ENCODE measurements at regions not wholly inside any gene's neighbourhood (a gene's known extent, or its start where the extent isn't known, plus 50 kb on each side); places are given as distances from the start of the nearest gene placed in this dataset.

DNA sequence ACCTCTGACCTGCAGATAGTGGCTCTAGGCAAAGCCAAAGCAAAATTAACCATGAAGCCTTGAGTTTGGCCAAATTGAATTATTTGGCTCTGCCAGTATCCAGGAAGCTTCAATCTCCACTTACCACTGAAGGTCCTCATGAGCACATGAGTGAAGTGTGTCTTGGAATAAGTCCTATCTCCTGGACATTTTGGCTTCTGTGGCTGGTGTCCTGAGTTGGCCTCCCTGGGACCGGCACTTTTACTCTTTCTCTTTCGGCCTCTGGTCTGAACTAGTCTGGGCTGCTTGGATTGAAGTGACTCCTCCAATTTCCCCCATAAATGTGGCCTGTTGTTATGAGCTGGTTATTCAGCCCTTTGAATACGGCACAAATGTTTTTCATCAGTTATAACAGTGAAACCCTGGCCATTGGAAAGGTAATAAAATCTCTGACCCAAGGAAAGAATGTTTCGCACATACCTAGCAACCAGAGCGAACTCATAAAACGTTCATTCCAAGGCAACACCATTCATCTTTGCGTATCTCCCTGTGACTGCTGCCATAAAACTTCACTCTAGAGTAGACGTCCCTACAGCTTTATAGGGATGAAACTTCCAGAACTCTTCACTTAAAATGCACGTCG lies 216.4 kb downstream of the LPIN1 start:
- Histone ChIP-seq H3K4me3 (ENCODE audit: low read length) (no peak overlapping the region), H3K4me1 (ENCODE audit: insufficient read depth, low read length) (no peaks in the 10 kb centered on the region), H3K9ac (ENCODE audit: low read depth, low read length) (no peak overlapping the region), H3K9me3 (ENCODE audit: insufficient read depth, low read depth, low read length) (no peaks in the 10 kb centered on the region), H3K27me3 (ENCODE audit: insufficient read depth, low read length) (no peaks in the 10 kb centered on the region), H3K27ac (ENCODE audit: low read length) (no peak overlapping the region), H3K36me3 (ENCODE audit: insufficient read depth, low read depth, low read length) (no peaks in the 10 kb centered on the region)

- H3K9ac ChIP-seq (ENCODE audit: low read depth, low read length) = no peak overlapping the region
- H3K27me3 ChIP-seq (ENCODE audit: insufficient read depth, low read length) = no peaks in the 10 kb centered on the region
- no peak overlapping the region for H3K4me3 ChIP-seq (ENCODE audit: low read length)
- H3K27ac ChIP-seq (ENCODE audit: low read length) = no peak overlapping the region
- H3K9me3 ChIP-seq (ENCODE audit: insufficient read depth, low read depth, low read length) = no peaks in the 10 kb centered on the region
- H3K36me3 ChIP-seq (ENCODE audit: insufficient read depth, low read depth, low read length) = no peaks in the 10 kb centered on the region
- no peaks in the 10 kb centered on the region for H3K4me1 ChIP-seq (ENCODE audit: insufficient read depth, low read length)
Measured at GRCh38 chr2:11963966-11964365, 217.5 kb downstream of the LPIN1 start.

DNA sequence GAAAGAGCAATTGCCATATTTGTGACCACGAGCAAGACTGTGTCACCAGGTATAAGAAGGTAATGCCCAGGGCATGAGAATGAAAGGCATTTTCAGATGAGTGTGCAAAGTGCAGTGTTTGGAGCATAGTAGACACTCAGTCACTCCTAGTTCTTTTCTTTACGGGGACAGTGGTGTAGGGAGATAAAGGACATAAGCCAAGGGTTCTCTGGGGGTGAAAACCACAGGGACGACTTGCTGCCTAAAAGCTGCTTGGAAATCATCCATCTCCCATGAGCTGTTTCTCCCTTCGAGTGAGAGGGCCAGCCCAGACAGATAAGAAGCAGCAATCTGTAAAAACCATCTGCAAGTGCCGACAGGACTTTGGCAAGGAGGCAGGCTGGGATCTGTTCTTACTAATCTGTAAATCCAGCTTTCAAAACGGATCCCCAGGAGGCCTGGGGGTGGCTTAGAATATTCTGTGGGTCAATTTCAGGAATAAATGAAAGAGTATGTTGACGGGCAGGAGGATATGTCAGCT lies 221.6 kb downstream of the LPIN1 start:
- H3K4me1 ChIP-seq (ENCODE audit: insufficient read depth, low read length) = no peaks in the 10 kb centered on the region
- H3K27me3 ChIP-seq (ENCODE audit: insufficient read depth, low read length) = no peaks in the 10 kb centered on the region
- no peak overlapping the region for H3K4me3 ChIP-seq (ENCODE audit: low read length)
- no peak overlapping the region for H3K9ac ChIP-seq (ENCODE audit: low read depth, low read length)
- no peak overlapping the region for H3K27ac ChIP-seq (ENCODE audit: low read length)
- H3K36me3 ChIP-seq (ENCODE audit: insufficient read depth, low read depth, low read length) = no peaks in the 10 kb centered on the region
- no peaks in the 10 kb centered on the region for H3K9me3 ChIP-seq (ENCODE audit: insufficient read depth, low read depth, low read length)

DNA sequence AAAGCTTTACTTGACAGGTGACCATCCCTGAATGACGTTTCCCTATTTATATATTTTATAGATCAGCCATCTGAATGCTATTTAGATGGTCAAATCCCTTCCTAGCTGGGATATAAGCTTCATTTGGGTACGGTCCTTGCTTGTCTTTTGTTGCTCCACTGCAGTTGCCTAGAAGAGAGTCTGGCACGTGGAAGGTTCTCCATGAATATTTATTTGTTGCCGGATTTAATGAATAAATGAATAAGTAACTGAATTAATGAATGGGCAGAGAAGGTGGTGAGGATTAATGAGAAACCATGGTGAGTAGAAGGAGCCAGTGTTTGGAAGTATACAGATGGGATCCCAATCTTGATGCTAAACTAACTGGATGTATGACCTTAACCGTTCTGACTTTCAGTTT lies 222.1 kb downstream of the LPIN1 start:
- Histone ChIP-seq H3K27ac (ENCODE audit: low read length) (no peak overlapping the region), H3K4me3 (ENCODE audit: low read length) (no peak overlapping the region), H3K9me3 (ENCODE audit: insufficient read depth, low read depth, low read length) (no peaks in the 10 kb centered on the region; the same call in 1 of the 2 replicates), H3K4me1 (ENCODE audit: insufficient read depth, low read length) (no peaks in the 10 kb centered on the region), H3K36me3 (ENCODE audit: insufficient read depth, low read depth, low read length) (no peaks in the 10 kb centered on the region), H3K27me3 (ENCODE audit: insufficient read depth, low read length) (no peaks in the 10 kb centered on the region), H3K9ac (ENCODE audit: low read depth, low read length) (no peak overlapping the region)

- no peaks in the 10 kb centered on the region; the same call in 1 of the 2 replicates for H3K9me3 ChIP-seq (ENCODE audit: insufficient read depth, low read depth, low read length)
Measured at GRCh38 chr2:11969774-11970173, 223.3 kb downstream of the LPIN1 start.

DNA sequence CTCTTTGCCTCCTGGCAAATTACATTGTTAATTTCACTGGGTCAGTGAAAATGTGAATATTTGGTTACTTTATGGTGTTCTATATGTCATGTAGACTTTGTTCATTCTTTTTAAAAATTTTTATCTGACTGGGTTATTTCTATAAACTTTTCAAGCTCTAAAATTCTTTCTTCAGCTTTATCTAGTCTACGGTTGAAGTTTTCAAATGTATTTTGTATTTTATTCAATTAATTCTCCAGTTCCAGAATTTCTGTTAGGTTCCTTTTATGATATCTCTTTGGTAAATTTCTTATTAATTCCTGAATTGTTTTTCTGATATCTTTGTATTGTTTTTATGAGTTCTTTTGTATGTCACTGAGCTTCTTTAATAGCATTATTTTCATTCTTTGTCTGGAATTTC lies 228.1 kb downstream of the LPIN1 start:
- H3K9ac ChIP-seq (ENCODE audit: low read depth, low read length) = no peak overlapping the region
- H3K36me3 ChIP-seq (ENCODE audit: insufficient read depth, low read depth, low read length) = no peaks in the 10 kb centered on the region
- H3K27ac ChIP-seq (ENCODE audit: low read length) = no peak overlapping the region
- no peaks in the 10 kb centered on the region for H3K4me1 ChIP-seq (ENCODE audit: insufficient read depth, low read length)
- H3K27me3 ChIP-seq (ENCODE audit: insufficient read depth, low read length) = no peaks in the 10 kb centered on the region
- no peaks in the 10 kb centered on the region; the same call in 1 of the 2 replicates for H3K9me3 ChIP-seq (ENCODE audit: insufficient read depth, low read depth, low read length)
- H3K4me3 ChIP-seq (ENCODE audit: low read length) = no peak overlapping the region

More at GRCh38 chr2:11969774-11970173, 223.3 kb downstream of the LPIN1 start:
- Histone ChIP-seq H3K27me3 (ENCODE audit: insufficient read depth, low read length) (no peaks in the 10 kb centered on the region), H3K9ac (ENCODE audit: low read depth, low read length) (no peak overlapping the region), H3K4me3 (ENCODE audit: low read length) (no peak overlapping the region), H3K36me3 (ENCODE audit: insufficient read depth, low read depth, low read length) (no peaks in the 10 kb centered on the region), H3K4me1 (ENCODE audit: insufficient read depth, low read length) (no peaks in the 10 kb centered on the region), H3K27ac (ENCODE audit: low read length) (no peak overlapping the region)

- Histone ChIP-seq H3K9me3 (ENCODE audit: insufficient read depth, low read depth, low read length) (no peaks in the 10 kb centered on the region; the same call in 1 of the 2 replicates), H3K4me3 (ENCODE audit: low read length) (no peak overlapping the region), H3K27me3 (ENCODE audit: insufficient read depth, low read length) (no peaks in the 10 kb centered on the region), H3K4me1 (ENCODE audit: insufficient read depth, low read length) (no peaks in the 10 kb centered on the region), H3K9ac (ENCODE audit: low read depth, low read length) (no peak overlapping the region), H3K36me3 (ENCODE audit: insufficient read depth, low read depth, low read length) (no peaks in the 10 kb centered on the region), H3K27ac (ENCODE audit: low read length) (no peak overlapping the region)
Measured at GRCh38 chr2:11975373-11975772, 228.9 kb downstream of the LPIN1 start.

DNA sequence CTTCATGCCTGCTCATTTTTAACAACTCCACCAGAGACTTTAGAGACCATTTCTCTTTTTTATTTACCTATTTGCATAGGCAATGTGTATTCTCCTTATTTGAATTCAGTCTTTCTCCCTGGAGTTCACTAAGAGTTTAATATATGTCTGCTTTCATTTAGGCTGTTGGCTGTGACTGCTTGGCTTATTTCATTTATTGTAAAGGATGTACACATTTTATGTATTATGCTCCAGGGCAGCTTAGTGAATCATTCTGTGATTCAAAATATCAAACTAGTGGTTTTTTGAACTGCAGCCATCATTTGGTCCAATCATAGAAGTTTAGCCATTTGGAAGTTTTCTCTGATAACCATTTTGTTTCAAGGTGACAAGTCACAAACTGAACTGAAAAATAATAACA lies 229.6 kb downstream of the LPIN1 start:
- no peaks in the 10 kb centered on the region; the same call in 1 of the 2 replicates for H3K9me3 ChIP-seq (ENCODE audit: insufficient read depth, low read depth, low read length)
- H3K27me3 ChIP-seq (ENCODE audit: insufficient read depth, low read length) = no peaks in the 10 kb centered on the region
- H3K27ac ChIP-seq (ENCODE audit: low read length) = no peak overlapping the region
- no peaks in the 10 kb centered on the region for H3K36me3 ChIP-seq (ENCODE audit: insufficient read depth, low read depth, low read length)
- no peak overlapping the region for H3K9ac ChIP-seq (ENCODE audit: low read depth, low read length)
- H3K4me1 ChIP-seq (ENCODE audit: insufficient read depth, low read length) = no peaks in the 10 kb centered on the region
- H3K4me3 ChIP-seq (ENCODE audit: low read length) = no peak overlapping the region

- no peaks in the 10 kb centered on the region for H3K4me1 ChIP-seq (ENCODE audit: insufficient read depth, low read length)
- H3K9me3 ChIP-seq (ENCODE audit: insufficient read depth, low read depth, low read length) = no peaks in the 10 kb centered on the region; the same call in 1 of the 2 replicates
- no peak overlapping the region for H3K4me3 ChIP-seq (ENCODE audit: low read length)
- H3K36me3 ChIP-seq (ENCODE audit: insufficient read depth, low read depth, low read length) = no peaks in the 10 kb centered on the region
- H3K27ac ChIP-seq (ENCODE audit: low read length) = no peak overlapping the region
- no peaks in the 10 kb centered on the region for H3K27me3 ChIP-seq (ENCODE audit: insufficient read depth, low read length)
- no peak overlapping the region for H3K9ac ChIP-seq (ENCODE audit: low read depth, low read length)
Measured at GRCh38 chr2:11977766-11978524, 231.5 kb downstream of the LPIN1 start.

DNA sequence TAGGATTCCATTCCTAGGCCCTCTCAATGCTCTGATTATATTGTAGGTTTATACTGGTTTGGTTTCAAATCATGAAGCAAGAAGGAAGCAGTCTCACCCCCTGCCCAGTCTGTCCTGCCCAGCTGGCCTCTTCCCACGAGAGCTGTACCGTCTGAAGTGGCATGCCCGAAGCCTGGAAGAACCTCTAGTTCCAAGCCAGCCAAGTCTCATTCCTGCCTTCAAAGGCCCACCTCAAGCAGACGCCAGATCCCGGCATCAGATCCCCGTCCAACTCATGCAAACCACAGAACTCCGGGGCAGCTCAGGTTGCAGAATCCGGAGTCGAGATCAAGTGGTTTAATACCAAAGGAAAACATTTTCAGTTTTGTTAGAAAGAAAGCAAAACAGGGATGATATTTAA lies 234.4 kb downstream of the LPIN1 start:
- no peak overlapping the region for H3K27ac ChIP-seq (ENCODE audit: low read length)
- no peaks in the 10 kb centered on the region for H3K36me3 ChIP-seq (ENCODE audit: insufficient read depth, low read depth, low read length)
- H3K9me3 ChIP-seq (ENCODE audit: insufficient read depth, low read depth, low read length) = no peaks in the 10 kb centered on the region
- no peaks in the 10 kb centered on the region for H3K4me1 ChIP-seq (ENCODE audit: insufficient read depth, low read length)
- no peaks in the 10 kb centered on the region for H3K27me3 ChIP-seq (ENCODE audit: insufficient read depth, low read length)
- no peak overlapping the region for H3K9ac ChIP-seq (ENCODE audit: low read depth, low read length)
- no peak overlapping the region for H3K4me3 ChIP-seq (ENCODE audit: low read length)

GRCh38 chr2:11983401-11983800 lies 237.0 kb downstream of the LPIN1 start:
- Histone ChIP-seq H3K27ac (ENCODE audit: low read length) (no peak overlapping the region), H3K4me3 (ENCODE audit: low read length) (no peak overlapping the region), H3K36me3 (ENCODE audit: insufficient read depth, low read depth, low read length) (no peaks in the 10 kb centered on the region), H3K4me1 (ENCODE audit: insufficient read depth, low read length) (no peaks in the 10 kb centered on the region), H3K9ac (ENCODE audit: low read depth, low read length) (no peak overlapping the region), H3K27me3 (ENCODE audit: insufficient read depth, low read length) (no peaks in the 10 kb centered on the region), H3K9me3 (ENCODE audit: insufficient read depth, low read depth, low read length) (no peaks in the 10 kb centered on the region)

- Histone ChIP-seq H3K27me3 (ENCODE audit: insufficient read depth, low read length) (no peaks in the 10 kb centered on the region), H3K4me1 (ENCODE audit: insufficient read depth, low read length) (0 out of 2 replicates have a peak, but pooled peaks cover 3% of the 10 kb centered on the region), H3K9me3 (ENCODE audit: insufficient read depth, low read depth, low read length) (no peaks in the 10 kb centered on the region), H3K9ac (ENCODE audit: low read depth, low read length) (no peak overlapping the region), H3K4me3 (ENCODE audit: low read length) (no peak overlapping the region), H3K36me3 (ENCODE audit: insufficient read depth, low read depth, low read length) (no peaks in the 10 kb centered on the region), H3K27ac (ENCODE audit: low read length) (no peak overlapping the region)
Measured at GRCh38 chr2:11983870-11984269, 237.4 kb downstream of the LPIN1 start.
